Right renal cortex interstitium (tissue), 3 donors: ENCODE measurements at regions not wholly inside any gene's neighbourhood (a gene's known extent, or its start where the extent isn't known, plus 50 kb on each side); places are given as distances from the start of the nearest gene placed in this dataset.

ENCODE experiments used
- DNase-seq, 3 donors: peaks; one replicate each; pipeline ENCODE4 v3.0.0-alpha.2; 2013; ENCODE audit warnings: low read depth in 3 of 3, low spot score in 2 of 3

DNA sequence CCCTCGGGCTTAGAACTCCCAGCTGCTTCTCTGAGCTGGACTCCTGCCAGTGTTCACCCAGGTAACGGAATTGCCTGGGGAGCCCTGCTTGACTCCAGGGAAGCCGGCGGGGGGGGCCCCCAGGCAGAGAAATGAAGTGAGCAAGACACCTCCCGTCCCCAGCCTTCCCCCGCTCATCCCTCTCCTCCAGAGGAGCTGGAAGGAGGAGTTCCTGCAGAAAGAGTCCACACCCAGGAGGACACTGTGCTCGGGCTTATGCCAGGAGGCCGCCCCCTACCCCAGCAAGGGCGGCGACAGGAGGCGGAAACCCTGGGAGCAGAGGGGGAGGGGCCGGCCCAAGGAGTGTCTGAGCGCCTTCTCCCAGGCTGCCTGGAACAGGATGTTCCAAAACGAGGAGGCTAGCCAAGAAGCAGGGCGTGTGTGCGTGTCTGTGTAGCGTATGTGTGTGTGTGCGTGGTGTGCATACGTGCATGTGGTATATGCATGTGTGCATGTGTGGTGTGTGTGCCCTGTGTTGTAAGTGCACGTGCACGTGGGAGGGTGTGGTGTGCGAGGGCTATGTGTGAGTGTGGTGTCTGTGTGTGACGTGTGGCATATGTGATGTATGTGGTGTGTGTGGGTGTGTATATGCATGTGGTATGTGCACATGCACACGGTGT is 511.3 kb downstream of the SHQ1 start:
- peak in 1 of 3 donors; percentile 57 for DNase-seq

- DNase-seq = no peak
Measured at GRCh38 chr3:72336114-72336651, 512.1 kb downstream of the SHQ1 start.

- no peak for DNase-seq
Measured at GRCh38 chr3:72335458-72336095, 512.7 kb downstream of the SHQ1 start.

- DNase-seq = no peak
Measured at GRCh38 chr3:72334681-72335457, 513.4 kb downstream of the SHQ1 start.

GRCh38 chr3:72332689-72333088 is 515.6 kb downstream of the SHQ1 start:
- DNase-seq = no peak

- no peak for DNase-seq
Measured at GRCh38 chr3:72332036-72332435, 516.2 kb downstream of the SHQ1 start.

DNA sequence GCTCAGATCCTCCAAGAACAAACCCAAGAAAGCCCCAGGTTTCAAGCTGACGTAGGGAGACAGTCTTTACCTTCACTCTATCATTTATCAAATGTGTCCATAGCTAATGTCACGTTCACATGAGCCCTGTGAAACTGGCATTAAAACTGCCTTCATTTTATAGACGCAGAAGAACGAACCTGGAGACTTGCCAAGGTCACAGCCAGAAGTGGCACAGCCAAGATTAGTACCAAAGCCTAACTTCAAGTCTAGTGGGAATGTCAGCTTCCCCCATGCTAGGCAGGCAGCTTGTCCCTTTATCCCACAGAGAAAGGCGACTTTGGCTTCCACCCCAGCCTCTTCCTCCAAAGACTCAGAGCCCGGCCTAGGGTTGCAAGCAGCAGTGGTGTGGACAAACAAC is 517.2 kb downstream of the SHQ1 start:
- no peak for DNase-seq

GRCh38 chr3:72329354-72329753 is 518.9 kb downstream of the SHQ1 start:
- DNase-seq = peak in 1 of 3 donors; percentile 53

- no peak for DNase-seq
Measured at GRCh38 chr3:72328755-72329277, 519.4 kb downstream of the SHQ1 start.

DNA sequence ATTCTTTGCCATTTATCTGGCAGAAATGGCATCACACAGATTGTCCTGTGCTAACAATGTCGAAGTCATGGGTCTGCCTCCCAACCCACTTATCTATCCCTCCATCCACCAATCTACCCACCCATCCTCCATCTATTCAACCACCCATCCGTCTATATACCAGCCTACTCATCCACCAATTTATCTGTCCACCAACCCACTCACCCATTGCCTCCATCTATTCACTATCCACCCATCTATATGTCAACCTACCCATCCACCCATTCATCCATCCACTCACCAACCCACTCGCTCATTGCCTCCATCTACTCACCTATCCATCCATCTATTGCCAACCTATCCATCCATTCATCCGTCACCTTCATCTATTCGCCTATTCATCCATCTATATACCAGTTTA is 521.2 kb downstream of the SHQ1 start:
- no peak for DNase-seq

- DNase-seq = no peak
Measured at GRCh38 chr3:72324253-72324811, 523.9 kb downstream of the SHQ1 start.

DNA sequence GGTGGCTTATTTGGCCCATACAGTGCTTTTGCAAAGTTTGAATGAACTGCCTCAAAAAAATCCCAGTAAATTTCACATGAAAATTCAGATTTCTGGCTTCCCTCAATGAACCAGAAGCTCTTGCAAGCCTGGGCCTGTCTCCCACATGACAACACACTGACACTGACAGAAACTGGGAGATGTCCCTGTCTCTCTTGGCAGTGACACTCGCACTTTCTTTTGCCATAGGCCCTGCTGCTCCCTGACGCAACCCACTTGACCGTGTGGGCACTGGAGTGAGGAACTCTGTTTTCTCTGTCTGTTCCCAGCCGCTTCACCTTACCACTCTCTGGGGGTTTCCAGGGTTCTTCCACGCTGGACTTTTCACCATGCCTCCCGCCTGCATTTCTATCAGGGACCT is 524.5 kb downstream of the SHQ1 start:
- no peak for DNase-seq

- DNase-seq = no peak
Measured at GRCh38 chr3:72322264-72322976, 525.8 kb downstream of the SHQ1 start.

DNA sequence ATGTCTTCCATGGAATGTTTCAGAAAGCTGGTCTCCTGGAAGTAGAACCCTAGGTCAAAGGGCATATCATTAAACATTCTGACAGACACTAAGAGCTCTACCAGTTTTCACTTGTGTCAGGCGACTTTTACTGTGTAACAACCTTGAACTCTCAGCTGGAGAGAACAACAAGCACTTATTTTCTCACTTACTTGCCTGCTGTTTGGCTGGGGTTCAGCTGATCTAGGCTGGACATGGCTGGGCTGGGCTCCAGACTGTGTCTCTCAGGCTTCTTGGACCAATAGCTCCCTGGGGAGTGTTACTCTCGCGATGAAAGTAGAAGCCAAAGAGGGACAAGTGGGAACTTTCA is 527.3 kb downstream of the SHQ1 start:
- DNase-seq = no peak

- DNase-seq = no peak
Measured at GRCh38 chr3:72320095-72320954, 527.9 kb downstream of the SHQ1 start.

GRCh38 chr3:72319194-72320094 is 528.8 kb downstream of the SHQ1 start:
- DNase-seq = no peak

DNA sequence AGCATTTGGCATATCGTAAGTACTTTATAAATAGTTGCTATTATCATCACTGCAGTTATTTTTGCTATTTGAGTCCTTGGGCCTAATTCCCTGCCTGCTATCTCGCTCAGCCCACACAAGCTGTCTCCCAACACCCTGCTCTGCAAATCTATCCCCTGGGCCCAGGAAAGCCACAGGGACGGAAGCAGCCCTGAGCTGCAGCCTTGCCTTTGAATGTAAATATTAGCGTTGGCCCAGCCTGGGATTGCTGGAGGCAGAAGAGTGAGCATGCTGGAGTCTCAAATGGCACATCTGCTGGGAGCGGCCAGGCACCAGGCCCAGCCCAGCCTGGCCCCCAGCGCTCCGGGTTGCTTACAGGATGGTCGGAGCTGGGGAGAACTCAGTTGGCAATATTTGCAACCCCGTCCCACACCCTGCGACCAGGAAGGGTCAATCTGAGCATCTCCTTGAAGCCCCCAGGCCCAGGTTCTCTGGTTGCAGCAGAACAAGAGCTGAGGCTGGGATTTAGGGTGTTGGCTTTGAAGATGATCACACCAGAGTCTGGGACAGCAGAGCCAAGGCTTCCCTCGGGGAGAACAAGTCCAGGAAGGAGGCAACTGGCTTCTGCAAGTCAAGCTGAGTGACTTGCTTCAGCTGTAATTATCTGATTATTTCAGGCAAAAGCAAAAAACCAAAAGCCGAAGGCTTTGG is 529.6 kb downstream of the SHQ1 start:
- no peak for DNase-seq

GRCh38 chr3:72317491-72317890 is 530.8 kb downstream of the SHQ1 start:
- DNase-seq = no peak
